MM.1S (cell line): ENCODE measurements at regions not wholly inside any gene's neighbourhood (a gene's known extent, or its start where the extent isn't known, plus 50 kb on each side); places are given as distances from the start of the nearest gene placed in this dataset.

Source experiments
- DNase-seq: peaks from one replicate; pipeline ENCODE4 v3.0.0-alpha.2; 2015
- H2AFZ ChIP-seq: fragments of 300-600 bp; sonication (generic); 2 replicates; pipeline ENCODE4 v1.6.0; 2016; ENCODE audit warnings: antibody characterized with exemption, low read length
- H3F3A ChIP-seq: fragments of 300-600 bp; sonication (generic); 2 replicates; pipeline ENCODE4 v1.6.1; 2016; ENCODE audit warnings: mild to moderate bottlenecking, antibody characterized with exemption, low read length, moderate library complexity, mixed read lengths; ENCODE audit not compliant: insufficient read depth
- H3K27ac ChIP-seq: fragments of 300-600 bp; sonication (generic); 2 replicates; pipeline ENCODE4 v1.5.1; 2016; ENCODE audit warnings: mild to moderate bottlenecking, low read length
- H3K27me3 ChIP-seq: fragments of 300-600 bp; sonication (generic); replicated peaks from 2 replicates; pipeline ENCODE4 v1.6.0; 2016; ENCODE audit warnings: low read length; ENCODE audit not compliant: insufficient read depth
- H3K36me3 ChIP-seq: fragments of 300-600 bp; sonication (generic); replicated peaks from 2 replicates; pipeline ENCODE4 v1.6.1; 2016; ENCODE audit warnings: mild to moderate bottlenecking, low read length, mixed read lengths; ENCODE audit not compliant: insufficient read depth
- H3K4me1 ChIP-seq: fragments of 300-600 bp; sonication (generic); 2 replicates; pipeline ENCODE4 v1.6.1; 2016; ENCODE audit warnings: low read length, mixed read lengths
- H3K4me2 ChIP-seq: fragments of 300-600 bp; sonication (generic); 2 replicates; pipeline ENCODE4 v1.6.0; 2016; ENCODE audit warnings: low read depth, low read length
- H3K4me3 ChIP-seq: fragments of 300-600 bp; sonication (generic); 2 replicates; pipeline ENCODE4 v1.5.1; 2016; ENCODE audit warnings: low read length, mixed read lengths
- H3K79me2 ChIP-seq: fragments of 300-600 bp; sonication (generic); 2 replicates; pipeline ENCODE4 v1.6.1; 2016; ENCODE audit warnings: mixed run types, low read length, mixed read lengths
- H3K9ac ChIP-seq: fragments of 300-600 bp; sonication (generic); 2 replicates; pipeline ENCODE4 v1.6.1; 2016; ENCODE audit warnings: low read length, mixed read lengths
- H3K9me2 ChIP-seq: fragments of 300-600 bp; sonication (generic); replicated peaks from 2 replicates; pipeline ENCODE4 v1.6.1; 2016; ENCODE audit warnings: mild to moderate bottlenecking, low read length, mixed read lengths; ENCODE audit not compliant: insufficient read depth
- H3K9me3 ChIP-seq: fragments of 300-600 bp; sonication (generic); replicated peaks from 2 replicates; pipeline ENCODE4 v1.6.1; 2016; ENCODE audit warnings: mild to moderate bottlenecking, low read length, mixed read lengths; ENCODE audit not compliant: insufficient read depth
- H4K20me1 ChIP-seq: fragments of 300-600 bp; sonication (generic); 2 replicates; pipeline ENCODE4 v1.6.1; 2016; ENCODE audit warnings: mild to moderate bottlenecking, low read length, moderate library complexity, mixed read lengths; ENCODE audit not compliant: insufficient read depth
- EZH2 ChIP-seq: fragments of 300-600 bp; sonication (generic); optimal IDR thresholded peaks from 2 replicates; pipeline ENCODE3; 2017; ENCODE audit warnings: low read depth, mild to moderate bottlenecking, antibody characterized with exemption, low read length, mixed read lengths
- EZH2phosphoT487 ChIP-seq: fragments of 300-600 bp; sonication (generic); IDR thresholded peaks from 2 replicates; pipeline ENCODE4 v1.6.1; 2018; ENCODE audit warnings: antibody characterized with exemption, low read length
- TF ChIP-seq, protein P1 (sequence below): fragments of 300-600 bp; sonication (generic); IDR thresholded peaks from 2 replicates; pipeline ENCODE4 v1.5.1; 2016; ENCODE audit warnings: antibody characterized with exemption, low read length, mixed read lengths

DNA sequence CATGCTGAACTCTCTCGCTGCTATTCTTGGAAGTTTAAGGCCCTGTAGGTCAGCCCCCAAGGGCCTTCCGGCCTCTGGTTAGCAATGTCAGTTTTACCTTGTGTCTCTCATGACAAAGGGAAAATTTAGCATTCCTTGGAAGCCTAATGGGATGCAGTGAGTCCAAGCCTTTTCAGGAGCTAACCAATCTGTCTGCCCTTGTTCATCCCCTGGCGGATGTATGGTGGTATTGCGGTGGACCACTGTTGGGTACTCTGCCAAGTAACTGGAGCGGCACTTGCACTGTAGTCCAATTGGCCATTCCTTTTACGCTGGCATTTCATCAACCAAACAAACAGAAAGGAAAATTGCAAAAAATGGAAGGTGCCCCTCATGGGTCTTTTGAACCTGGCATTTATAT lies 318.4 kb upstream of the NMUR2 start:
- H2AFZ ChIP-seq, result no peak overlapping the region
- no peak overlapping the region for H3K4me3 ChIP-seq
- no peaks in the 10 kb centered on the region for H3K9me3 ChIP-seq
- no peaks in the 10 kb centered on the region for H3K27me3 ChIP-seq
- H4K20me1 ChIP-seq, result no peaks in the 10 kb centered on the region
- H3K79me2 ChIP-seq, result no peaks in the 10 kb centered on the region
- H3K36me3 ChIP-seq, result no peaks in the 10 kb centered on the region
- DNase-seq, result no peak
- no peaks in the 10 kb centered on the region for H3K4me1 ChIP-seq
- H3K27ac ChIP-seq, result no peak overlapping the region
- H3F3A ChIP-seq, result no peaks in the 10 kb centered on the region
- TF ChIP-seq EZH2 (no peak), EZH2phosphoT487 (no peak)
- TF ChIP-seq, protein P1, sequence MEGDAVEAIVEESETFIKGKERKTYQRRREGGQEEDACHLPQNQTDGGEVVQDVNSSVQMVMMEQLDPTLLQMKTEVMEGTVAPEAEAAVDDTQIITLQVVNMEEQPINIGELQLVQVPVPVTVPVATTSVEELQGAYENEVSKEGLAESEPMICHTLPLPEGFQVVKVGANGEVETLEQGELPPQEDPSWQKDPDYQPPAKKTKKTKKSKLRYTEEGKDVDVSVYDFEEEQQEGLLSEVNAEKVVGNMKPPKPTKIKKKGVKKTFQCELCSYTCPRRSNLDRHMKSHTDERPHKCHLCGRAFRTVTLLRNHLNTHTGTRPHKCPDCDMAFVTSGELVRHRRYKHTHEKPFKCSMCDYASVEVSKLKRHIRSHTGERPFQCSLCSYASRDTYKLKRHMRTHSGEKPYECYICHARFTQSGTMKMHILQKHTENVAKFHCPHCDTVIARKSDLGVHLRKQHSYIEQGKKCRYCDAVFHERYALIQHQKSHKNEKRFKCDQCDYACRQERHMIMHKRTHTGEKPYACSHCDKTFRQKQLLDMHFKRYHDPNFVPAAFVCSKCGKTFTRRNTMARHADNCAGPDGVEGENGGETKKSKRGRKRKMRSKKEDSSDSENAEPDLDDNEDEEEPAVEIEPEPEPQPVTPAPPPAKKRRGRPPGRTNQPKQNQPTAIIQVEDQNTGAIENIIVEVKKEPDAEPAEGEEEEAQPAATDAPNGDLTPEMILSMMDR, result no peak
- H3K9ac ChIP-seq, result no peak overlapping the region
- H3K4me2 ChIP-seq, result no peak overlapping the region
- H3K9me2 ChIP-seq, result no peaks in the 10 kb centered on the region

DNA sequence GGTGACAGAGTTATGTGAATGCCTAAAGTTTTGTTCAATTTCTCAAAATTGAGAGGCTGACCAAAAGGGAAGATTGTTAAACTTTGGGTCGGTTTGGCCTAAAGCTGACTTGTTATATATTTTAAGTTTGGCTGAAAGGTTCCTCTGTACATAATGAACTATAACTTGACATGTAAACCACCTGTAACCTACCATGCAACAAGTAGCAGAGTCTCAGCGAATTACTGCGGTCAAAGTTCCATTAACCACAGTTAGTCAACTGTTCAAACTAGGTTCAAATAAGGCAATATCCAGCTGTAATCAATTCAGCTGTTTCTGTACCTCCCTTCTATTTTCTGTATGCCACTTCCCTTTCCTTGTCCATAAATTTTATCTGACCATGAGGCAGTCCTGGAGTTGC lies 325.1 kb upstream of the NMUR2 start:
- H3F3A ChIP-seq, result no peaks in the 10 kb centered on the region
- H4K20me1 ChIP-seq, result no peaks in the 10 kb centered on the region

DNA sequence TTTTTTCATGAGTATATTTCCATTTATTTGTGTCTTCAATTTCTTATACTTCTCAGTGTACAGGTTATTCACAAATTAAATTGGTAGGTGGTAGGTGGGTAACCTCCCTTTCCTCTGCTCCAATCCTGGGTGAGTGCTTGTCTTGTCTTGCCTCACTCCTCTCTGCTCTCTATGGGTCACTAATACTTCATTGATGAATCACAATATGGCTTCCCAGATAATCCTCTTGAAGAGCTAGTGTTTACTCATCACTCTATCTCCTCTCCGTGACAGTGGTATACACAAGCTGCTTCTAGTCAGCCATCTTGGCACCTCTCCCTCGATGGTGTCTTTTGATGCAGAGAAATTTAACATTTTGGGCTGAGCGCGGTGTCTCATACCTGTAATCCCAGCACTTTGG lies 331.8 kb upstream of the NMUR2 start:
- Histone ChIP-seq H3K9ac (no peak overlapping the region), H3K9me3 (no peaks in the 10 kb centered on the region), H3K9me2 (no peaks in the 10 kb centered on the region), H3K4me3 (no peak overlapping the region), H3K36me3 (no peaks in the 10 kb centered on the region), H3K4me2 (no peak overlapping the region), H3K27me3 (no peaks in the 10 kb centered on the region), H2AFZ (no peak overlapping the region), H3K79me2 (no peaks in the 10 kb centered on the region), H3K27ac (no peak overlapping the region), H3K4me1 (no peaks in the 10 kb centered on the region), H4K20me1 (no peaks in the 10 kb centered on the region), H3F3A (no peaks in the 10 kb centered on the region)
- no peak for DNase-seq
- TF ChIP-seq, protein P1, result no peak
- TF ChIP-seq EZH2 (no peak), EZH2phosphoT487 (no peak)

More for the DNA sequence above, 325.1 kb upstream of the NMUR2 start:
- H3K4me2 ChIP-seq, result no peak overlapping the region
- DNase-seq, result no peak
- H3K9me2 ChIP-seq, result no peaks in the 10 kb centered on the region
- H3K9ac ChIP-seq, result no peak overlapping the region
- H3K27me3 ChIP-seq, result no peaks in the 10 kb centered on the region
- H3K4me1 ChIP-seq, result no peaks in the 10 kb centered on the region
- H3K9me3 ChIP-seq, result no peaks in the 10 kb centered on the region
- no peak overlapping the region for H3K27ac ChIP-seq
- TF ChIP-seq EZH2 (no peak), EZH2phosphoT487 (no peak)
- TF ChIP-seq, protein P1, result no peak
- no peaks in the 10 kb centered on the region for H3K79me2 ChIP-seq
- H3K36me3 ChIP-seq, result no peaks in the 10 kb centered on the region
- no peak overlapping the region for H3K4me3 ChIP-seq
- H2AFZ ChIP-seq, result no peak overlapping the region
